OCI-LY1 (cell line): ENCODE measurements at regions not wholly inside any gene's neighbourhood (a gene's known extent, or its start where the extent isn't known, plus 50 kb on each side); places are given as distances from the start of the nearest gene placed in this dataset.

Source experiments
- H2AFZ ChIP-seq: fragments of 200-600 bp; sonication (generic), shearing (Covaris generic); 2 replicates; pipeline ENCODE4 v1.6.0; 2014; ENCODE audit warnings: antibody characterized with exemption, mild to moderate bottlenecking, low read length
- H3F3A ChIP-seq: fragments of 200-600 bp; sonication (generic), shearing (Covaris generic); 2 replicates; pipeline ENCODE4 v1.6.0; 2014; ENCODE audit warnings: mild to moderate bottlenecking, antibody characterized with exemption, low read length, moderate library complexity; ENCODE audit not compliant: insufficient read depth
- H3K27ac ChIP-seq: fragments of 200-600 bp; sonication (generic); 2 replicates; pipeline ENCODE4 v1.5.1; 2014; ENCODE audit warnings: low read length, mixed run types, mild to moderate bottlenecking, low read depth; ENCODE audit not compliant: poor library complexity, severe bottlenecking
- H3K27me3 ChIP-seq: fragments of 200-600 bp; sonication (generic); 2 replicates; pipeline ENCODE4 v1.6.0; 2014; ENCODE audit warnings: antibody characterized with exemption, mild to moderate bottlenecking, low read length, moderate library complexity; ENCODE audit not compliant: insufficient read depth
- H3K36me3 ChIP-seq: fragments of 200-600 bp; sonication (generic); 2 replicates; pipeline ENCODE4 v1.6.1; 2014; ENCODE audit warnings: mild to moderate bottlenecking, antibody characterized with exemption, low read length, moderate library complexity, mixed read lengths; ENCODE audit not compliant: insufficient read depth
- H3K4me1 ChIP-seq: fragments of 200-600 bp; sonication (generic); 2 replicates; pipeline ENCODE4 v1.5.1; 2014; ENCODE audit warnings: mild to moderate bottlenecking, low read length, moderate library complexity; ENCODE audit not compliant: insufficient read depth, severe bottlenecking
- H3K4me2 ChIP-seq: fragments of 200-600 bp; sonication (generic), shearing (Covaris generic); 2 replicates; pipeline ENCODE4 v1.6.1; 2014; ENCODE audit warnings: low read length
- H3K4me3 ChIP-seq: fragments of 200-600 bp; sonication (generic); 2 replicates; pipeline ENCODE4 v1.5.1; 2014; ENCODE audit warnings: low read length, low read depth, mild to moderate bottlenecking, mixed read lengths; ENCODE audit not compliant: poor library complexity, severe bottlenecking
- H3K79me2 ChIP-seq: fragments of 200-600 bp; shearing (Covaris generic); 2 replicates; pipeline ENCODE4 v1.6.1; 2016; ENCODE audit warnings: mixed run types, low read length, mixed read lengths; ENCODE audit not compliant: insufficient read depth
- H3K9ac ChIP-seq: fragments of 200-600 bp; sonication (generic), shearing (Covaris generic); 2 replicates; pipeline ENCODE4 v1.6.1; 2014; ENCODE audit warnings: mild to moderate bottlenecking, low read length, mixed read lengths
- H3K9me2 ChIP-seq: fragments of 200-600 bp; sonication (generic), shearing (Covaris generic); 2 replicates; pipeline ENCODE4 v1.6.1; 2014; ENCODE audit warnings: low read depth, mild to moderate bottlenecking, low read length, mixed read lengths
- H3K9me3 ChIP-seq: fragments of 200-600 bp; shearing (Covaris generic); 2 replicates; pipeline ENCODE4 v1.6.1; 2014; ENCODE audit warnings: low read length, mixed read lengths
- H4K20me1 ChIP-seq: fragments of 200-600 bp; sonication (generic), shearing (Covaris generic); 2 replicates; pipeline ENCODE4 v1.6.0; 2016; ENCODE audit warnings: mild to moderate bottlenecking, low read length; ENCODE audit not compliant: insufficient read depth
- EZH2 ChIP-seq: fragments of 200-600 bp; sonication (generic), shearing (Covaris generic); IDR thresholded peaks from 2 replicates; pipeline ENCODE4 v1.8.0; 2017; ENCODE audit warnings: borderline replicate concordance, mixed run types, mild to moderate bottlenecking, antibody characterized with exemption, low read length, moderate library complexity, mixed read lengths
- TF ChIP-seq, protein P1 (sequence below): fragments of 200-600 bp; sonication (generic), shearing (Covaris generic); IDR thresholded peaks from 2 replicates; pipeline ENCODE4 v1.5.1; 2017; ENCODE audit warnings: mild to moderate bottlenecking, antibody characterized with exemption, low read length, moderate library complexity, mixed read lengths

DNA sequence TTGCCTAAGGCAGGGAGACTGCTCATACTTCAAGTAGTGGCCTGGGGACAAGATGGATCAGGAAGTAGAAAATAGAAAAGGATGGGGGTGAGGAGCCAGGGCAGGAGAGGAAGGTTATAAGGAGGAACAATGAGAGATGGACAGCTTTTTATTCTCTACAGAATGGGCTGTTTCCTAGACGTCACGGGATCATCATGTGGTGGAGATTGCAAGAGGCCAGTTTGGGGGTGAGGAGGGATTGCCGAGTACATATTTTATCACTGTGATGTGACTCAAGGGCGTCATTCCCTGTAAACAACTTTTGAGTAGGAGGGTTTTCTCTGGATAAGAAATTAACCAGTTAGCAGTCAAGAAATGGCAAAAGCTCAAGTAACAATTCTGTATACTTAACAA, 406.3 kb downstream of the ETS1 start:
- TF ChIP-seq, protein P1, sequence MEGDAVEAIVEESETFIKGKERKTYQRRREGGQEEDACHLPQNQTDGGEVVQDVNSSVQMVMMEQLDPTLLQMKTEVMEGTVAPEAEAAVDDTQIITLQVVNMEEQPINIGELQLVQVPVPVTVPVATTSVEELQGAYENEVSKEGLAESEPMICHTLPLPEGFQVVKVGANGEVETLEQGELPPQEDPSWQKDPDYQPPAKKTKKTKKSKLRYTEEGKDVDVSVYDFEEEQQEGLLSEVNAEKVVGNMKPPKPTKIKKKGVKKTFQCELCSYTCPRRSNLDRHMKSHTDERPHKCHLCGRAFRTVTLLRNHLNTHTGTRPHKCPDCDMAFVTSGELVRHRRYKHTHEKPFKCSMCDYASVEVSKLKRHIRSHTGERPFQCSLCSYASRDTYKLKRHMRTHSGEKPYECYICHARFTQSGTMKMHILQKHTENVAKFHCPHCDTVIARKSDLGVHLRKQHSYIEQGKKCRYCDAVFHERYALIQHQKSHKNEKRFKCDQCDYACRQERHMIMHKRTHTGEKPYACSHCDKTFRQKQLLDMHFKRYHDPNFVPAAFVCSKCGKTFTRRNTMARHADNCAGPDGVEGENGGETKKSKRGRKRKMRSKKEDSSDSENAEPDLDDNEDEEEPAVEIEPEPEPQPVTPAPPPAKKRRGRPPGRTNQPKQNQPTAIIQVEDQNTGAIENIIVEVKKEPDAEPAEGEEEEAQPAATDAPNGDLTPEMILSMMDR, result no peak
- no peak for TF ChIP-seq EZH2
- Histone ChIP-seq H3K4me1 (no peaks in the 10 kb centered on the region), H3K79me2 (no peaks in the 10 kb centered on the region), H2AFZ (no peak overlapping the region), H3K9ac (no peak overlapping the region), H3K4me2 (no peak overlapping the region), H3K9me2 (no peaks in the 10 kb centered on the region), H3K4me3 (no peak overlapping the region), H3K27ac (no peak overlapping the region), H3K9me3 (no peaks in the 10 kb centered on the region), H3F3A (no peaks in the 10 kb centered on the region), H3K36me3 (no peaks in the 10 kb centered on the region), H4K20me1 (no peaks in the 10 kb centered on the region), H3K27me3 (no peaks in the 10 kb centered on the region)

DNA sequence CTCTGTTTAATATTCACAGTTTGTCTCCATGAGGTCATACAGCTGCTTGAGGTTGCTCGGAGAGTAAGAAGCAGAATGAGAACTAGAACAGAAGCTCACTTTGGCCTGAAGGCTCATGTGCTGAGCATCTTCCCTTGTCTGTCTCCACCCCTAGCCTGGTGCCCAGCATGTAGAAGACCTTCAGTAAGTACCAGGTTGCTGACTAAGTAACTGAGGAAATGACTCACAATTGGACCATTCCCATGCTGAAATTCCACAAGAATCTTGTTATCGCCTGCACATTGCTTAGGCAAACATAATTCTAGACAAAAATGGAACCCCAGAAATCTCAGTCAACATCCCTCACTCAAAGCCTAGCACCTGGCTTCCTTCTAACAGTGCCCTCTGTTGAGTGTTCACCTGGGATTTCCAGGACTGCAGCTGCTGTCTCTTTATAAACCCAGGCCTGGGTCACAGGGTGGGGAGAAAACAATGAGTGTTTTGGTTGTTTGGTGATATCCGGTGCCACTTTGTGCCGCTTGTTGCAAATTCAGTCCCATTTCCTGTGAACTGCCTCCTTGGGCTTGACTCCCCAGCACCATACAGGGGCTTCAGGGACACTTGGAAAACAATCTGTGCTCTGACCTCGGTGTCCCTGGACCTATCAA, 406.8 kb downstream of the ETS1 start:
- TF ChIP-seq EZH2, result no peak
- TF ChIP-seq, protein P1, result no peak
- H3K4me3 ChIP-seq, result no peak overlapping the region
- no peaks in the 10 kb centered on the region for H3K4me1 ChIP-seq
- no peak overlapping the region for H2AFZ ChIP-seq
- no peaks in the 10 kb centered on the region for H4K20me1 ChIP-seq
- H3K79me2 ChIP-seq, result no peaks in the 10 kb centered on the region
- H3K27ac ChIP-seq, result no peak overlapping the region
- no peaks in the 10 kb centered on the region for H3K36me3 ChIP-seq
- H3F3A ChIP-seq, result no peaks in the 10 kb centered on the region
- H3K27me3 ChIP-seq, result no peaks in the 10 kb centered on the region
- no peaks in the 10 kb centered on the region for H3K9me2 ChIP-seq
- H3K4me2 ChIP-seq, result no peak overlapping the region
- no peaks in the 10 kb centered on the region for H3K9me3 ChIP-seq
- H3K9ac ChIP-seq, result no peak overlapping the region

GRCh38 chr11:128179512-128179911, 407.8 kb downstream of the ETS1 start:
- Histone ChIP-seq H3K4me3 (no peak overlapping the region), H4K20me1 (no peaks in the 10 kb centered on the region), H3K36me3 (no peaks in the 10 kb centered on the region), H3F3A (no peaks in the 10 kb centered on the region), H3K4me1 (no peaks in the 10 kb centered on the region), H2AFZ (no peak overlapping the region), H3K9me2 (no peaks in the 10 kb centered on the region), H3K4me2 (no peak overlapping the region), H3K9me3 (no peaks in the 10 kb centered on the region), H3K9ac (no peak overlapping the region), H3K27ac (no peak overlapping the region), H3K79me2 (no peaks in the 10 kb centered on the region), H3K27me3 (no peaks in the 10 kb centered on the region)
- TF ChIP-seq, protein P1, result no peak
- TF ChIP-seq EZH2, result no peak
